ENCODE measurements at regions not wholly inside any gene's neighbourhood (a gene's known extent, or its start where the extent isn't known, plus 50 kb on each side); places are given as distances from the start of the nearest gene placed in this dataset.

DNA sequence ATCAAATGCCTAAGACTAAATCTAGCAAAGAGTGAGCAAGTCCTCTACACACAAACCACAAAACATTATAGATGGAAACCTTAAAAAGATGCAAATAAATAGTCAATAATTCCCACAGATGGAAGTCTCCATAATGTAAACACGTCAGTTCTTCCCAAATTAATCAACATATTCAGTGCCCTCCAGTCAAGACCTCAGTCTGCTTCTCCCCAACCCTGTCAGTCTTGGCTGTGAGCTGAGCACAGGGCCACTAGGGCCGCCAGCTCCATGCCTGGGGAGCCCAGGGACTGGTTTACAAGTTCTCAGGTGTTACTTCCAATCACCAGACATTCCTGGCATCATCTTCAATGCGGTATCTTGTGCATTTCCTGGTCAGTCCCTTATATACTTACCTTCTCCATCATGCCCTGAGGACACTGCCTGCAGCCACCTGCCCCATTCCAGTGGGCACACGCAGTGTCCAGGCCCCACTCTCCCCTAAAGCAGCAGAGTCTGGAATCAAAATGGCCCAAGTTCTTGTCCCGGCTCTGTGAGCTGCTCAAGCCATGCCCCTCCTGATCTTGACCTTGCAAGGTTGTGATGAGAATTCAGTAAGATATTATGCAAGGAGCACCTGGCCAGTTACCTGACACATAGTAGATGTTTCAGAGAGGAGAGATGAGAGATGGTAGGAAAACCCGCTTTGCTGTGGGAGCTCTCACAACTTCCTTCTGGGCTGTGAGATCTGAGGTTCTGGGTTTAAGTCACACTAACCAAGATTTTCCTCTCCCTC is 207.9 kb upstream of the RAB6C start:
- H3K4me2 ChIP-seq (ENCODE audit: control insufficient read depth, extremely low read depth, insufficient read depth, low read depth, low read length): no peak overlapping the region
- H3K9me3 ChIP-seq (ENCODE audit: control insufficient read depth, low read depth, low read length): no peaks in the 10 kb centered on the region
- no peak overlapping the region for H3K9ac ChIP-seq (ENCODE audit: control insufficient read depth, extremely low read depth, insufficient read depth, low read length)
- no peak for FAIRE-seq
- H3K4me3 ChIP-seq (ENCODE audit: control insufficient read depth in 2 of 3, extremely low read depth in 1 of 3, insufficient read depth in 2 of 3, low read depth in 1 of 3, low read length in 3 of 3): no peak overlapping the region
- TF ChIP-seq EZH2 (IDR thresholded peaks at IDR 0.05; ENCODE audit: low read length): no peak
- TF ChIP-seq CTCF (optimal IDR thresholded peaks at IDR 0.05 in 1 of 3, IDR thresholded peaks at IDR 0.05 in 1 of 3, conservative IDR thresholded peaks at IDR 0.05 in 1 of 3; ENCODE audit: extremely low read depth in 1 of 3, insufficient read depth in 2 of 3, low read length in 3 of 3): no peak
- no peaks in the 10 kb centered on the region for H3K36me3 ChIP-seq (ENCODE audit: control insufficient read depth in 2 of 2, extremely low read depth in 1 of 2, insufficient read depth in 2 of 2, low read length in 2 of 2)
- H4K20me1 ChIP-seq (ENCODE audit: control insufficient read depth, extremely low read depth, insufficient read depth, low read length): no peaks in the 10 kb centered on the region
- H3K79me2 ChIP-seq (ENCODE audit: control insufficient read depth, insufficient read depth, low read length): no peaks in the 10 kb centered on the region
- no peaks in the 10 kb centered on the region for H3K9me1 ChIP-seq (ENCODE audit: control insufficient read depth, extremely low read depth, insufficient read depth, low read length)
- no peak overlapping the region for H3K27ac ChIP-seq (ENCODE audit: control insufficient read depth, insufficient read depth, low read length)
- H2AFZ ChIP-seq (ENCODE audit: control insufficient read depth, low read length): no peak overlapping the region
- H3K4me1 ChIP-seq (ENCODE audit: control insufficient read depth, extremely low read depth, insufficient read depth, low read length): no peaks in the 10 kb centered on the region
- dilution Hi-C loops (cut with MboI; ENCODE audit: extremely low pct_ligation_motif_present, low sequenced_read_pairs): no loop called here
- H3K27me3 ChIP-seq (ENCODE audit: control insufficient read depth, extremely low read depth, insufficient read depth, low read length): no peaks in the 10 kb centered on the region
- no peak for DNase-seq (ENCODE audit: low read depth, low spot score)

DNA sequence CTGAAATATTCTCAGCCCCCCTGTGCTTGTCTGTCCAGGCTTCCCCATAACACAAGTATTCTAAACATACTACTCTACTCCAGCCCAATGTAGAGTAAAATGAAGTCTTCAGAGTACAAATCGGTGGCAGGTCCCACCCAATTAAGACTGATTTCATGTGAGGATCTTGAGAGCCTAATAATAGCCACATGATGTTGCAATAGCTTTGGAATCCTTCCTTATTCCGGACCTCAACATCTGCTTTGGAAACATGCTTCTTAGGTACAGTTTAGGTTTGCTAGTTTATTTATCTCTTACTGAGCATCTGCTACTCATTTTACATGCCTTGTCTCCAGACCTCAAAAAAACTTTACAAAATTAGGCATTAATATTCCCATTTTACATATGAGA is 207.3 kb upstream of the RAB6C start:
- DNase-seq (ENCODE audit: low read depth, low spot score) (no peak), FAIRE-seq (no peak)
- Histone ChIP-seq H3K4me3 (ENCODE audit: control insufficient read depth in 2 of 3, extremely low read depth in 1 of 3, insufficient read depth in 2 of 3, low read depth in 1 of 3, low read length in 3 of 3) (no peak overlapping the region), H3K4me1 (ENCODE audit: control insufficient read depth, extremely low read depth, insufficient read depth, low read length) (no peaks in the 10 kb centered on the region), H4K20me1 (ENCODE audit: control insufficient read depth, extremely low read depth, insufficient read depth, low read length) (no peaks in the 10 kb centered on the region), H2AFZ (ENCODE audit: control insufficient read depth, low read length) (no peak overlapping the region), H3K9ac (ENCODE audit: control insufficient read depth, extremely low read depth, insufficient read depth, low read length) (no peak overlapping the region), H3K9me1 (ENCODE audit: control insufficient read depth, extremely low read depth, insufficient read depth, low read length) (no peaks in the 10 kb centered on the region), H3K79me2 (ENCODE audit: control insufficient read depth, insufficient read depth, low read length) (no peaks in the 10 kb centered on the region), H3K9me3 (ENCODE audit: control insufficient read depth, low read depth, low read length) (no peaks in the 10 kb centered on the region), H3K27me3 (ENCODE audit: control insufficient read depth, extremely low read depth, insufficient read depth, low read length) (no peaks in the 10 kb centered on the region), H3K36me3 (ENCODE audit: control insufficient read depth in 2 of 2, extremely low read depth in 1 of 2, insufficient read depth in 2 of 2, low read length in 2 of 2) (no peaks in the 10 kb centered on the region), H3K27ac (ENCODE audit: control insufficient read depth, insufficient read depth, low read length) (no peak overlapping the region), H3K4me2 (ENCODE audit: control insufficient read depth, extremely low read depth, insufficient read depth, low read depth, low read length) (no peak overlapping the region)
- no peak for TF ChIP-seq EZH2 (IDR thresholded peaks at IDR 0.05; ENCODE audit: low read length)
- no peak for TF ChIP-seq CTCF (optimal IDR thresholded peaks at IDR 0.05 in 1 of 3, IDR thresholded peaks at IDR 0.05 in 1 of 3, conservative IDR thresholded peaks at IDR 0.05 in 1 of 3; ENCODE audit: extremely low read depth in 1 of 3, insufficient read depth in 2 of 3, low read length in 3 of 3)
- dilution Hi-C loops (cut with MboI; ENCODE audit: extremely low pct_ligation_motif_present, low sequenced_read_pairs): no loop called here
